Umbilical cord (tissue), 1 donor: ENCODE measurements at regions not wholly inside any gene's neighbourhood (a gene's known extent, or its start where the extent isn't known, plus 50 kb on each side); places are given as distances from the start of the nearest gene placed in this dataset.

Experiments
- DNase-seq: peaks from one replicate; pipeline ENCODE4 v3.0.0-alpha.2; 2015; ENCODE audit warnings: low spot score

- DNase-seq: no peak
Measured at GRCh38 chr15:58235961-58236360, 97.8 kb downstream of the AQP9 start.

- DNase-seq: no peak
Measured at GRCh38 chr15:58240191-58240932, 102.2 kb downstream of the AQP9 start.

- no peak for DNase-seq
Measured at GRCh38 chr15:58241872-58242271, 103.7 kb downstream of the AQP9 start.

- DNase-seq: no peak
Measured at GRCh38 chr15:58243070-58243469, 104.9 kb downstream of the AQP9 start.

GRCh38 chr15:58244536-58244935, 106.4 kb downstream of the AQP9 start:
- DNase-seq: no peak

GRCh38 chr15:58246041-58246440, 107.9 kb downstream of the AQP9 start:
- DNase-seq: no peak

- DNase-seq: peak; percentile 37
Measured at GRCh38 chr15:58247855-58248842, 110.0 kb downstream of the AQP9 start.

GRCh38 chr15:58249646-58250312, 111.6 kb downstream of the AQP9 start:
- DNase-seq: peak; percentile 25

GRCh38 chr15:58252586-58253323, 114.6 kb downstream of the AQP9 start:
- no peak for DNase-seq

GRCh38 chr15:58257776-58258325, 119.7 kb downstream of the AQP9 start:
- DNase-seq: no peak

GRCh38 chr15:58258501-58259292, 120.5 kb downstream of the AQP9 start:
- DNase-seq: no peak

GRCh38 chr15:58260205-58260724, 122.1 kb downstream of the AQP9 start:
- DNase-seq: no peak

- no peak for DNase-seq
Measured at GRCh38 chr15:58260725-58261267, 122.6 kb downstream of the AQP9 start.

- no peak for DNase-seq
Measured at GRCh38 chr15:58261368-58261767, 123.2 kb downstream of the AQP9 start.

- no peak for DNase-seq
Measured at GRCh38 chr15:58264053-58264971, 126.1 kb downstream of the AQP9 start.

GRCh38 chr15:58267051-58267450, 128.9 kb downstream of the AQP9 start:
- no peak for DNase-seq

GRCh38 chr15:58268746-58269267, 130.6 kb downstream of the AQP9 start:
- DNase-seq: no peak
